GM12878 (cell line): ENCODE measurements at regions not wholly inside any gene's neighbourhood (a gene's known extent, or its start where the extent isn't known, plus 50 kb on each side); places are given as distances from the start of the nearest gene placed in this dataset.

Experiments
- E4F1 ChIP-seq: fragments of 450-650 bp; IDR thresholded peaks from 2 replicates; pipeline ENCODE4 v1.6.1; 2018; ENCODE audit warnings: borderline replicate concordance, mild to moderate bottlenecking; ENCODE audit not compliant: partially characterized antibody
- EZH2 ChIP-seq: IDR thresholded peaks from 2 replicates; pipeline ENCODE4 v1.6.1; 2012; ENCODE audit warnings: low read depth, mild to moderate bottlenecking, control low read depth, inconsistent platforms, low read length, borderline replicate concordance; ENCODE audit not compliant: control insufficient read depth
- NBN ChIP-seq: fragments of 450-650 bp; IDR thresholded peaks from 2 replicates; pipeline ENCODE4 v1.6.1; 2016
- NFXL1 ChIP-seq: fragments of 450-650 bp; IDR thresholded peaks from 2 replicates; pipeline ENCODE4 v1.6.1; 2017; ENCODE audit warnings: antibody characterized with exemption, mild to moderate bottlenecking, borderline replicate concordance
- SMARCA5 ChIP-seq: fragments of 450-650 bp; IDR thresholded peaks from 2 replicates; pipeline ENCODE4 v1.6.1; 2017; ENCODE audit warnings: mild to moderate bottlenecking
- TF ChIP-seq, protein P1 (sequence below): fragments of 450-650 bp; IDR thresholded peaks from 2 replicates; pipeline ENCODE4 v1.6.1; 2017; ENCODE audit warnings: mild to moderate bottlenecking, moderate library complexity

- TF ChIP-seq NBN (no peak), EZH2 (no peak), SMARCA5 (no peak), NFXL1 (no peak), E4F1 (no peak)
- TF ChIP-seq, protein P1, sequence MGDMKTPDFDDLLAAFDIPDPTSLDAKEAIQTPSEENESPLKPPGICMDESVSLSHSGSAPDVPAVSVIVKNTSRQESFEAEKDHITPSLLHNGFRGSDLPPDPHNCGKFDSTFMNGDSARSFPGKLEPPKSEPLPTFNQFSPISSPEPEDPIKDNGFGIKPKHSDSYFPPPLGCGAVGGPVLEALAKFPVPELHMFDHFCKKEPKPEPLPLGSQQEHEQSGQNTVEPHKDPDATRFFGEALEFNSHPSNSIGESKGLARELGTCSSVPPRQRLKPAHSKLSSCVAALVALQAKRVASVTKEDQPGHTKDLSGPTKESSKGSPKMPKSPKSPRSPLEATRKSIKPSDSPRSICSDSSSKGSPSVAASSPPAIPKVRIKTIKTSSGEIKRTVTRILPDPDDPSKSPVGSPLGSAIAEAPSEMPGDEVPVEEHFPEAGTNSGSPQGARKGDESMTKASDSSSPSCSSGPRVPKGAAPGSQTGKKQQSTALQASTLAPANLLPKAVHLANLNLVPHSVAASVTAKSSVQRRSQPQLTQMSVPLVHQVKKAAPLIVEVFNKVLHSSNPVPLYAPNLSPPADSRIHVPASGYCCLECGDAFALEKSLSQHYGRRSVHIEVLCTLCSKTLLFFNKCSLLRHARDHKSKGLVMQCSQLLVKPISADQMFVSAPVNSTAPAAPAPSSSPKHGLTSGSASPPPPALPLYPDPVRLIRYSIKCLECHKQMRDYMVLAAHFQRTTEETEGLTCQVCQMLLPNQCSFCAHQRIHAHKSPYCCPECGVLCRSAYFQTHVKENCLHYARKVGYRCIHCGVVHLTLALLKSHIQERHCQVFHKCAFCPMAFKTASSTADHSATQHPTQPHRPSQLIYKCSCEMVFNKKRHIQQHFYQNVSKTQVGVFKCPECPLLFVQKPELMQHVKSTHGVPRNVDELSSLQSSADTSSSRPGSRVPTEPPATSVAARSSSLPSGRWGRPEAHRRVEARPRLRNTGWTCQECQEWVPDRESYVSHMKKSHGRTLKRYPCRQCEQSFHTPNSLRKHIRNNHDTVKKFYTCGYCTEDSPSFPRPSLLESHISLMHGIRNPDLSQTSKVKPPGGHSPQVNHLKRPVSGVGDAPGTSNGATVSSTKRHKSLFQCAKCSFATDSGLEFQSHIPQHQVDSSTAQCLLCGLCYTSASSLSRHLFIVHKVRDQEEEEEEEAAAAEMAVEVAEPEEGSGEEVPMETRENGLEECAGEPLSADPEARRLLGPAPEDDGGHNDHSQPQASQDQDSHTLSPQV, result no peak
Observed at GRCh38 chr7:52018680-52019054, 702.1 kb upstream of the COBL start (continued).
